ENCODE measurements at regions not wholly inside any gene's neighbourhood (a gene's known extent, or its start where the extent isn't known, plus 50 kb on each side); places are given as distances from the start of the nearest gene placed in this dataset.

DNA sequence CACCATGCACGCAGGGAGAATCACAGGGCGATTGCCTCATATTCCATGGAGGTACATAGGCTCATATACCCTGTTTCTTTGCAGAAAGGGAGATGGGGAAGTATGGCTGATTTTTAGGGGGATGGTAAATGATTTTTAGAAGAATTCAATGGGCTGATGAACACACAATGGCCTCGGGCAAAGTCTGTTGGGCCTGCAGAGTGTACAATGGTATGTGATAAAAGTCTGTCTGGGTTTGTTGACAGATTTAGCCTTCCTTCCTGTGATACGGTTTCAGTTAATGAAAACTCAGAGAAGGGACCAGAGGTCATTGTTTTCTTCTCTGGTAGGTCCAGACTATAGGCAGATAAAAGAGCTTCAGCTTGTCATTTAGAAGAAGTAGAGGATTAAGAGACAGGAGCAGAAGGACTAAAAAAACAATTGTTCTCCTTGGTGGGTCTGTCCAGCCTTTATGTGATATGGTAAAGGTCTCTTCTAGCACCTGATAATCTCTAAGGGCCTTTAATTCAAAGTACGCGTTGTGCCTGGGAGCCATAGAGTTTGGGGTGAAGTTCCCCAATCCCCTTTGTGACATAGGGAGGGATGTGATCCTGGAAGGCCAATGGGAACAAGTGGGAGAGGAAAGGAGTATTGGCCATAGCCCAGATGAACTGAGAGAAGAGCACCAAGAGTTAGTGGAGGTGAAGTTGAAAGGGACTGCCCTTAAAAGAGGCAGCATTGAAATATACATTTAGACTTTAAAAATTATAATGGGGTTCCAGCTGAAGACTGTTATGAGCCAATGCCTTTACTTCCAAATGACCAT is 107.5 kb upstream of the SERPINE2 start:
- Histone ChIP-seq H3K4me2 (ENCODE audit: low read depth, low read length, poor library complexity, severe bottlenecking) (no peak overlapping the region), H3K79me2 (ENCODE audit: low read length) (no peaks in the 10 kb centered on the region), H3K27ac (ENCODE audit: low read length) (no peak overlapping the region), H3K9me3 (ENCODE audit: low read length) (no peaks in the 10 kb centered on the region), H4K20me1 (ENCODE audit: insufficient read depth, low read depth, low read length) (no peaks in the 10 kb centered on the region), H2AFZ (ENCODE audit: low read length) (no peak overlapping the region), H3K36me3 (ENCODE audit: insufficient read depth, low read length) (no peaks in the 10 kb centered on the region), H3K9ac (ENCODE audit: low read length) (no peak overlapping the region), H3K4me1 (ENCODE audit: low read length) (no peaks in the 10 kb centered on the region), H3K27me3 (ENCODE audit: low read length) (no peaks in the 10 kb centered on the region), H3K9me2 (replicated peaks; ENCODE audit: insufficient read depth, low read length) (no peaks in the 10 kb centered on the region), H3K4me3 (ENCODE audit: low read length) (no peak overlapping the region)
- DNase-seq: no peak

GRCh38 chr2:224145751-224146355 is 106.8 kb upstream of the SERPINE2 start:
- no peak for DNase-seq
- Histone ChIP-seq H3K4me3 (ENCODE audit: low read length) (no peak overlapping the region), H3K36me3 (ENCODE audit: insufficient read depth, low read length) (no peaks in the 10 kb centered on the region), H3K27me3 (ENCODE audit: low read length) (no peaks in the 10 kb centered on the region), H3K4me2 (ENCODE audit: low read depth, low read length, poor library complexity, severe bottlenecking) (no peak overlapping the region), H3K9me3 (ENCODE audit: low read length) (no peaks in the 10 kb centered on the region), H3K27ac (ENCODE audit: low read length) (no peak overlapping the region), H3K4me1 (ENCODE audit: low read length) (no peaks in the 10 kb centered on the region), H3K9me2 (replicated peaks; ENCODE audit: insufficient read depth, low read length) (no peaks in the 10 kb centered on the region), H3K79me2 (ENCODE audit: low read length) (no peaks in the 10 kb centered on the region), H2AFZ (ENCODE audit: low read length) (no peak overlapping the region), H4K20me1 (ENCODE audit: insufficient read depth, low read depth, low read length) (no peaks in the 10 kb centered on the region), H3K9ac (ENCODE audit: low read length) (no peak overlapping the region)

- Histone ChIP-seq H3K79me2 (ENCODE audit: low read length) (no peaks in the 10 kb centered on the region), H3K4me3 (ENCODE audit: low read length) (no peak overlapping the region), H3K27me3 (ENCODE audit: low read length) (no peaks in the 10 kb centered on the region), H3K9me3 (ENCODE audit: low read length) (no peaks in the 10 kb centered on the region), H3K36me3 (ENCODE audit: insufficient read depth, low read length) (no peaks in the 10 kb centered on the region), H2AFZ (ENCODE audit: low read length) (no peak overlapping the region), H3K4me2 (ENCODE audit: low read depth, low read length, poor library complexity, severe bottlenecking) (no peak overlapping the region), H4K20me1 (ENCODE audit: insufficient read depth, low read depth, low read length) (no peaks in the 10 kb centered on the region), H3K4me1 (ENCODE audit: low read length) (no peaks in the 10 kb centered on the region), H3K9ac (ENCODE audit: low read length) (no peak overlapping the region), H3K9me2 (replicated peaks; ENCODE audit: insufficient read depth, low read length) (no peaks in the 10 kb centered on the region), H3K27ac (ENCODE audit: low read length) (no peak overlapping the region)
- no peak for DNase-seq
These were observed 104.4 kb upstream of the SERPINE2 start for GRCh38 chr2:224143526-224143925.

GRCh38 chr2:224142397-224143312 is 103.6 kb upstream of the SERPINE2 start:
- H2AFZ ChIP-seq (ENCODE audit: low read length): no peak overlapping the region
- H3K4me1 ChIP-seq (ENCODE audit: low read length): no peaks in the 10 kb centered on the region
- H4K20me1 ChIP-seq (ENCODE audit: insufficient read depth, low read depth, low read length): no peaks in the 10 kb centered on the region
- DNase-seq: no peak
- H3K4me3 ChIP-seq (ENCODE audit: low read length): no peak overlapping the region
- no peaks in the 10 kb centered on the region for H3K27me3 ChIP-seq (ENCODE audit: low read length)
- H3K4me2 ChIP-seq (ENCODE audit: low read depth, low read length, poor library complexity, severe bottlenecking): no peak overlapping the region
- H3K9me2 ChIP-seq (replicated peaks; ENCODE audit: insufficient read depth, low read length): no peaks in the 10 kb centered on the region
- H3K9me3 ChIP-seq (ENCODE audit: low read length): no peaks in the 10 kb centered on the region
- no peak overlapping the region for H3K27ac ChIP-seq (ENCODE audit: low read length)
- no peaks in the 10 kb centered on the region for H3K36me3 ChIP-seq (ENCODE audit: insufficient read depth, low read length)
- no peak overlapping the region for H3K9ac ChIP-seq (ENCODE audit: low read length)
- H3K79me2 ChIP-seq (ENCODE audit: low read length): no peaks in the 10 kb centered on the region

- DNase-seq: no peak
- Histone ChIP-seq H3K27me3 (ENCODE audit: low read length) (no peaks in the 10 kb centered on the region), H3K36me3 (ENCODE audit: insufficient read depth, low read length) (no peaks in the 10 kb centered on the region), H2AFZ (ENCODE audit: low read length) (peak overlapping the region; percentile 41; the same call in 1 of the 2 replicates), H3K9me3 (ENCODE audit: low read length) (no peaks in the 10 kb centered on the region), H3K27ac (ENCODE audit: low read length) (no peak overlapping the region), H3K4me3 (ENCODE audit: low read length) (no peak overlapping the region), H3K79me2 (ENCODE audit: low read length) (no peaks in the 10 kb centered on the region), H4K20me1 (ENCODE audit: insufficient read depth, low read depth, low read length) (no peaks in the 10 kb centered on the region), H3K4me2 (ENCODE audit: low read depth, low read length, poor library complexity, severe bottlenecking) (no peak overlapping the region), H3K9me2 (replicated peaks; ENCODE audit: insufficient read depth, low read length) (no peaks in the 10 kb centered on the region), H3K4me1 (ENCODE audit: low read length) (no peaks in the 10 kb centered on the region), H3K9ac (ENCODE audit: low read length) (no peak overlapping the region)
These were observed 102.2 kb upstream of the SERPINE2 start for GRCh38 chr2:224141304-224141703.

DNA sequence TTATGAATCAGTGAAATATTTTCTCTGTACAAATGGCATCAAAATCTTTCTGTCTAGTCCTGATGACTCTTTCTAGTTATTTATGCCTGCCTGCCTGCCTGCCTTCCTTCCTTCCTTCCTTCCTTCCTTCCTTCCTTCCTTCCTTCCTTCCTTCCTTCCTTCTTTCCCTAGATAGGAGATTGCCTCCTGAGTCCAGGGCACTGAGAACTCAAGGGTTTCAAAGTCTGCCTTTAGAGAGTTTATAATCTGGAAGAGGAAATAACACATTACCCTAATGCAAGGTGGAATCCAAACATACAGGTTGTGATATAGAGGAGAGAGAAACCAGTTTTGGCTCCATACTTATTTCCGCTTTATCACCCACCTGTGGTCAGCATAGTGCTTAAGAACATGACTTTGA is 98.1 kb upstream of the SERPINE2 start:
- H3K27ac ChIP-seq (ENCODE audit: low read length): no peak overlapping the region
- no peaks in the 10 kb centered on the region for H3K27me3 ChIP-seq (ENCODE audit: low read length)
- no peaks in the 10 kb centered on the region for H3K79me2 ChIP-seq (ENCODE audit: low read length)
- no peaks in the 10 kb centered on the region for H3K9me3 ChIP-seq (ENCODE audit: low read length)
- H3K4me2 ChIP-seq (ENCODE audit: low read depth, low read length, poor library complexity, severe bottlenecking): no peak overlapping the region
- no peaks in the 10 kb centered on the region for H3K36me3 ChIP-seq (ENCODE audit: insufficient read depth, low read length)
- H2AFZ ChIP-seq (ENCODE audit: low read length): no peak overlapping the region
- H3K4me1 ChIP-seq (ENCODE audit: low read length): no peaks in the 10 kb centered on the region
- no peak overlapping the region for H3K4me3 ChIP-seq (ENCODE audit: low read length)
- no peak for DNase-seq
- no peak overlapping the region for H3K9ac ChIP-seq (ENCODE audit: low read length)
- H4K20me1 ChIP-seq (ENCODE audit: insufficient read depth, low read depth, low read length): no peaks in the 10 kb centered on the region
- H3K9me2 ChIP-seq (replicated peaks; ENCODE audit: insufficient read depth, low read length): no peaks in the 10 kb centered on the region

DNA sequence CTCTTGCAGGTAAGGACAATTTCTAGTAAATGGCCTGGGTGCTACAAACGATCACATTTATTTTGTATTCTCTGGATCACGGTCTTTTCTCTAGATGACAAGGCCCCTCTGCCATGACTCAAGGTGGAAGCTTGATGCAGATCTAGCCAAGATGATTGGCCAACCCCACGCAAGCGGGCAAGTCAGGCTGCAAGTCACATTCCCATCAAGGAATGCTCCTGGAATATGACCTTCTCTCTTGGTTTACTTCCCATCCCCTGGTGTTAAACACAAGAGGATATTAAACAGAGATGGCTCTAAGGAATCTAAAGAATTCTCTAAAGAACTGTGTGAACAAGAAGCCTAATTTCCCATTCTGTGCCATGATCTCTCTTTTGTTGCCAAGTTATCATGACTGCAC is 97.3 kb upstream of the SERPINE2 start:
- no peak overlapping the region for H3K27ac ChIP-seq (ENCODE audit: low read length)
- no peaks in the 10 kb centered on the region for H4K20me1 ChIP-seq (ENCODE audit: insufficient read depth, low read depth, low read length)
- DNase-seq: no peak
- H3K79me2 ChIP-seq (ENCODE audit: low read length): no peaks in the 10 kb centered on the region
- H3K4me2 ChIP-seq (ENCODE audit: low read depth, low read length, poor library complexity, severe bottlenecking): no peak overlapping the region
- H2AFZ ChIP-seq (ENCODE audit: low read length): no peak overlapping the region
- no peaks in the 10 kb centered on the region for H3K27me3 ChIP-seq (ENCODE audit: low read length)
- H3K4me3 ChIP-seq (ENCODE audit: low read length): no peak overlapping the region
- H3K4me1 ChIP-seq (ENCODE audit: low read length): no peaks in the 10 kb centered on the region
- H3K9me3 ChIP-seq (ENCODE audit: low read length): no peaks in the 10 kb centered on the region
- H3K36me3 ChIP-seq (ENCODE audit: insufficient read depth, low read length): no peaks in the 10 kb centered on the region
- no peak overlapping the region for H3K9ac ChIP-seq (ENCODE audit: low read length)
- H3K9me2 ChIP-seq (replicated peaks; ENCODE audit: insufficient read depth, low read length): no peaks in the 10 kb centered on the region

DNA sequence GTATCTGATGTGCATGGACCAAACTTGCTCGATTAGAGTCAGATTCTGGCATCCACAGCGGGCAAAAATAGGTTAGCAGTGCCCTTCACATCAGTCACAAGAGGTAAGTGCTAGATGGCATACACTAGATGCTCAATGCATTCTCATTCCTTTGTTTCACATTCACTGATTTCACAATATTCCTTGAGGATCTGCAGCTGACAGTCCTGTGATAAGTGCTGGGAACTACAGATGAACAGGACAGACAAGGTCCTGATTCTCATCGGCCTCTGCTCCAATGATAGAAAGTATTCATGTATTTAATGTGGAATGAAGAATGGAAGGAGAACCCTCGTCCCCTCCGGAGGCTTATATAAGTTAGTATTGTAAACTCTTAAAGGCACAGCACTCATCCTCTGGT is 96.8 kb upstream of the SERPINE2 start:
- no peaks in the 10 kb centered on the region for H3K4me1 ChIP-seq (ENCODE audit: low read length)
- H3K4me2 ChIP-seq (ENCODE audit: low read depth, low read length, poor library complexity, severe bottlenecking): no peak overlapping the region
- H3K27ac ChIP-seq (ENCODE audit: low read length): no peak overlapping the region
- no peaks in the 10 kb centered on the region for H4K20me1 ChIP-seq (ENCODE audit: insufficient read depth, low read depth, low read length)
- H3K9ac ChIP-seq (ENCODE audit: low read length): no peak overlapping the region
- no peaks in the 10 kb centered on the region for H3K27me3 ChIP-seq (ENCODE audit: low read length)
- no peaks in the 10 kb centered on the region for H3K9me2 ChIP-seq (replicated peaks; ENCODE audit: insufficient read depth, low read length)
- no peak overlapping the region for H3K4me3 ChIP-seq (ENCODE audit: low read length)
- no peaks in the 10 kb centered on the region for H3K36me3 ChIP-seq (ENCODE audit: insufficient read depth, low read length)
- no peaks in the 10 kb centered on the region for H3K9me3 ChIP-seq (ENCODE audit: low read length)
- no peak overlapping the region for H2AFZ ChIP-seq (ENCODE audit: low read length)
- no peak for DNase-seq
- H3K79me2 ChIP-seq (ENCODE audit: low read length): no peaks in the 10 kb centered on the region
